ENCODE measurements at regions not wholly inside any gene's neighbourhood (a gene's known extent, or its start where the extent isn't known, plus 50 kb on each side); places are given as distances from the start of the nearest gene placed in this dataset.

- no peaks in the 10 kb centered on the region for H3K36me3 ChIP-seq
- TF ChIP-seq CTCF (IDR thresholded peaks at IDR 0.05): no peak
- no peaks in the 10 kb centered on the region for H3K27me3 ChIP-seq
- H3K9me3 ChIP-seq: no peaks in the 10 kb centered on the region
- no peak overlapping the region for H3K4me3 ChIP-seq
- H3K4me1 ChIP-seq: peaks cover 0 to 5% of the 10 kb centered on the region in 2 donors
- no peak overlapping the region for H3K27ac ChIP-seq
- no peak for DNase-seq (ENCODE audit: low spot score)
Measured at GRCh38 chr13:104979281-104980030, 1556.0 kb downstream of the EFNB2 start.

GRCh38 chr13:104976986-104977385, 1558.5 kb downstream of the EFNB2 start:
- H3K4me3 ChIP-seq: no peak overlapping the region
- H3K36me3 ChIP-seq: no peaks in the 10 kb centered on the region
- H3K9me3 ChIP-seq: no peaks in the 10 kb centered on the region
- H3K4me1 ChIP-seq: no peaks in the 10 kb centered on the region
- no peak overlapping the region for H3K27ac ChIP-seq
- TF ChIP-seq CTCF (IDR thresholded peaks at IDR 0.05): no peak
- DNase-seq (ENCODE audit: low spot score): no peak
- H3K27me3 ChIP-seq: no peaks in the 10 kb centered on the region

GRCh38 chr13:104975272-104975671, 1560.2 kb downstream of the EFNB2 start:
- Histone ChIP-seq H3K27ac (no peak overlapping the region), H3K9me3 (no peaks in the 10 kb centered on the region), H3K4me1 (no peaks in the 10 kb centered on the region), H3K4me3 (no peak overlapping the region), H3K27me3 (no peaks in the 10 kb centered on the region), H3K36me3 (no peaks in the 10 kb centered on the region)
- TF ChIP-seq CTCF (IDR thresholded peaks at IDR 0.05): no peak
- no peak for DNase-seq (ENCODE audit: low spot score)

- no peak for DNase-seq (ENCODE audit: low spot score)
- Histone ChIP-seq H3K27me3 (no peaks in the 10 kb centered on the region), H3K4me3 (no peak overlapping the region), H3K9me3 (no peaks in the 10 kb centered on the region), H3K36me3 (no peaks in the 10 kb centered on the region), H3K27ac (no peak overlapping the region), H3K4me1 (no peaks in the 10 kb centered on the region)
- TF ChIP-seq CTCF (IDR thresholded peaks at IDR 0.05): no peak
Measured at GRCh38 chr13:104968876-104969275, 1566.6 kb downstream of the EFNB2 start.

GRCh38 chr13:104967836-104968630, 1567.4 kb downstream of the EFNB2 start:
- H3K27ac ChIP-seq: no peak overlapping the region
- no peaks in the 10 kb centered on the region for H3K4me1 ChIP-seq
- no peak for DNase-seq (ENCODE audit: low spot score)
- H3K27me3 ChIP-seq: no peaks in the 10 kb centered on the region
- no peaks in the 10 kb centered on the region for H3K9me3 ChIP-seq
- no peak for TF ChIP-seq CTCF (IDR thresholded peaks at IDR 0.05)
- H3K4me3 ChIP-seq: no peak overlapping the region
- H3K36me3 ChIP-seq: no peaks in the 10 kb centered on the region

Data from right atrium auricular region (tissue), 2 donors.